GM23338 (cell line): ENCODE measurements at regions not wholly inside any gene's neighbourhood (a gene's known extent, or its start where the extent isn't known, plus 50 kb on each side); places are given as distances from the start of the nearest gene placed in this dataset.

Experiments used
- ATAC-seq: fragments of 200-7000 bp; cut with Tn5 transposase; 3 replicates; pipeline ENCODE4 v1.9.1; 2020
- DNase-seq: peaks from one replicate; pipeline ENCODE4 v3.0.0-alpha.2; 2015; ENCODE audit warnings: low spot score
- H2AFZ ChIP-seq: fragments of 200-600 bp; sonication (generic); 2 replicates; pipeline ENCODE4 v1.8.0; 2016; ENCODE audit warnings: antibody characterized with exemption, mild to moderate bottlenecking, moderate library complexity
- H3F3A ChIP-seq: fragments of 200-600 bp; sonication (generic); replicated peaks from 2 replicates; pipeline ENCODE4 v1.8.0; 2017; ENCODE audit warnings: antibody characterized with exemption, mixed run types, low read depth
- H3K27ac ChIP-seq: fragments of 200-600 bp; sonication (generic); 2 replicates; pipeline ENCODE4 v1.6.1; 2016; ENCODE audit warnings: low read depth
- H3K27me3 ChIP-seq: fragments of 200-600 bp; sonication (generic); 2 replicates; pipeline ENCODE4 v1.8.0; 2016; ENCODE audit warnings: mild to moderate bottlenecking, mixed run types, moderate library complexity; ENCODE audit not compliant: insufficient read depth
- H3K36me3 ChIP-seq: fragments of 200-600 bp; sonication (generic); 2 replicates; pipeline ENCODE4 v1.8.0; 2016; ENCODE audit warnings: mild to moderate bottlenecking; ENCODE audit not compliant: insufficient read depth
- H3K4me1 ChIP-seq: fragments of 200-600 bp; sonication (generic); 2 replicates; pipeline ENCODE4 v1.8.0; 2016; ENCODE audit warnings: mild to moderate bottlenecking, moderate library complexity; ENCODE audit not compliant: insufficient read depth
- H3K4me2 ChIP-seq: fragments of 200-600 bp; sonication (generic); 2 replicates; pipeline ENCODE4 v1.7.1; 2017; ENCODE audit warnings: mixed run types
- H3K4me3 ChIP-seq: fragments of 200-600 bp; sonication (generic); 2 replicates; pipeline ENCODE4 v1.6.1; 2016; ENCODE audit warnings: mixed run types
- H3K79me2 ChIP-seq: fragments of 200-600 bp; sonication (generic); replicated peaks from 2 replicates; pipeline ENCODE4 v1.8.0; 2017; ENCODE audit warnings: mild to moderate bottlenecking; ENCODE audit not compliant: insufficient read depth
- H3K9me2 ChIP-seq: fragments of 200-600 bp; sonication (generic); 2 replicates; pipeline ENCODE4 v1.8.0; 2017; ENCODE audit not compliant: insufficient read depth
- H4K20me1 ChIP-seq: fragments of 200-600 bp; sonication (generic); replicated peaks from 2 replicates; pipeline ENCODE4 v1.8.0; 2017; ENCODE audit warnings: mild to moderate bottlenecking; ENCODE audit not compliant: insufficient read depth
- H3K27ac Mint-ChIP-seq: 2 replicates; pipeline ENCODE4 v1.8.0; 2020; ENCODE audit warnings: inconsistent platforms, mild to moderate bottlenecking, moderate library complexity, mixed read lengths
- H3K27me3 Mint-ChIP-seq: 3 replicates; pipeline ENCODE4 v1.8.0; 2022; ENCODE audit warnings: low read depth, mild to moderate bottlenecking, moderate library complexity, mixed read lengths, inconsistent platforms; ENCODE audit not compliant: insufficient read depth, poor library complexity
- H3K36me3 Mint-ChIP-seq: 3 replicates; pipeline ENCODE4 v1.8.0; 2021; ENCODE audit warnings: low read depth, mild to moderate bottlenecking, inconsistent platforms, moderate library complexity, mixed read lengths
- H3K4me1 Mint-ChIP-seq: 3 replicates; pipeline ENCODE4 v1.8.0; 2020; ENCODE audit warnings: mild to moderate bottlenecking, inconsistent platforms, mixed read lengths
- H3K4me3 Mint-ChIP-seq: 3 replicates; pipeline ENCODE4 v1.8.0; 2021; ENCODE audit warnings: moderate library complexity, mild to moderate bottlenecking, inconsistent platforms, mixed read lengths
- H3K9me3 Mint-ChIP-seq: 3 replicates; pipeline ENCODE4 v1.8.0; 2020; ENCODE audit warnings: moderate library complexity, mild to moderate bottlenecking, inconsistent platforms, mixed read lengths
- CREB1 ChIP-seq: fragments of 250-450 bp; sonication (Bioruptor Pico); IDR thresholded peaks from 2 replicates; pipeline ENCODE4 v1.5.0; 2020; ENCODE audit warnings: low read depth, mild to moderate bottlenecking, moderate library complexity
- CTCF ChIP-seq, 2 experiments: fragments of 200-600 bp in 1 of 2; sonication (generic) in 1 of 2; conservative IDR thresholded peaks; 2 replicates each; pipeline versions ENCODE4 v1.5.1 to v1.6.1; 2016 to 2017; ENCODE audit warnings: antibody characterized with exemption in 2 of 2, low read depth in 2 of 2, mild to moderate bottlenecking in 2 of 2, moderate library complexity in 1 of 2
- ETS1 ChIP-seq: IDR thresholded peaks from 2 replicates; pipeline ENCODE4 v1.6.1; 2016; ENCODE audit warnings: antibody characterized with exemption
- EZH2 ChIP-seq: fragments of 200-600 bp; sonication (generic); IDR thresholded peaks from one replicate; pipeline ENCODE4 v1.8.0; 2017; ENCODE audit warnings: antibody characterized with exemption, mild to moderate bottlenecking, low read depth; ENCODE audit not compliant: unreplicated experiment
- EZH2phosphoT487 ChIP-seq: fragments of 200-600 bp; sonication (generic); IDR thresholded peaks from one replicate; pipeline ENCODE4 v1.8.1; 2018; ENCODE audit warnings: antibody characterized with exemption; ENCODE audit not compliant: unreplicated experiment
- JUNB ChIP-seq: IDR thresholded peaks from one replicate; pipeline ENCODE4 v1.6.1; 2016; ENCODE audit warnings: antibody characterized with exemption; ENCODE audit not compliant: unreplicated experiment
- NANOG ChIP-seq: IDR thresholded peaks from 2 replicates; pipeline ENCODE4 v1.6.1; 2016; ENCODE audit warnings: antibody characterized with exemption, borderline replicate concordance
- POLR2AphosphoS5 ChIP-seq: IDR thresholded peaks from 2 replicates; pipeline ENCODE4 v1.6.1; 2016; ENCODE audit warnings: antibody characterized with exemption, low read depth
- REST ChIP-seq: IDR thresholded peaks from one replicate; pipeline ENCODE4 v1.6.1; 2018; ENCODE audit warnings: antibody characterized with exemption; ENCODE audit not compliant: unreplicated experiment
- STAT1 ChIP-seq: IDR thresholded peaks from one replicate; pipeline ENCODE4 v1.6.1; 2016; ENCODE audit warnings: antibody characterized with exemption; ENCODE audit not compliant: unreplicated experiment
- ZNF114 ChIP-seq: fragments of 250-450 bp; sonication (Bioruptor Pico); IDR thresholded peaks from 2 replicates; pipeline ENCODE4 v1.5.0; 2020; ENCODE audit warnings: mild to moderate bottlenecking, moderate library complexity
- ZNF331 ChIP-seq: fragments of 250-450 bp; sonication (Bioruptor Pico); IDR thresholded peaks from 2 replicates; pipeline ENCODE4 v1.5.0; 2020; ENCODE audit warnings: low read depth, mild to moderate bottlenecking, moderate library complexity
- ZNF462 ChIP-seq: fragments of 250-450 bp; sonication (Bioruptor Pico); IDR thresholded peaks from 2 replicates; pipeline ENCODE4 v1.5.0; 2020; ENCODE audit warnings: mild to moderate bottlenecking, moderate library complexity

GRCh38 chr5:68028131-68028727 is 187.3 kb upstream of the PIK3R1 start:
- no peaks in the 10 kb centered on the region for H3K79me2 ChIP-seq
- TF ChIP-seq ZNF331: no peak
- no peak for TF ChIP-seq CTCF (conservative IDR thresholded peaks at IDR 0.05; ENCODE audit: low read depth in 2 of 2)
- TF ChIP-seq CREB1 (CRISPR knock-in tag): no peak
- no peak for TF ChIP-seq STAT1
- TF ChIP-seq ZNF462 (CRISPR knock-in tag): no peak
- TF ChIP-seq JUNB: no peak
- no peak for TF ChIP-seq POLR2AphosphoS5
- TF ChIP-seq EZH2: no peak
- no peak for TF ChIP-seq EZH2phosphoT487
- no peak for TF ChIP-seq NANOG
- TF ChIP-seq REST: no peak
- no peak for TF ChIP-seq ZNF114 (CRISPR knock-in tag)
- TF ChIP-seq ETS1: no peak
- Mint-ChIP-seq H3K27me3 (peaks cover 2% of the 10 kb centered on the region), H3K9me3 (peaks cover 2% of the 10 kb centered on the region; the same call in 1 of the 3 replicates), H3K36me3 (no peaks in the 10 kb centered on the region), H3K27ac (no peak overlapping the region), H3K4me3 (no peak overlapping the region), H3K4me1 (peaks cover 14% of the 10 kb centered on the region)
- no peaks in the 10 kb centered on the region for H3K27me3 ChIP-seq
- no peaks in the 10 kb centered on the region for H3F3A ChIP-seq
- H2AFZ ChIP-seq: no peak overlapping the region
- H3K36me3 ChIP-seq: no peaks in the 10 kb centered on the region
- no peak overlapping the region for H3K4me2 ChIP-seq
- H3K9me2 ChIP-seq: no peaks in the 10 kb centered on the region; the same call in none of the 2 replicates
- no peak overlapping the region for H3K27ac ChIP-seq
- peaks cover 17% of the 10 kb centered on the region for H3K4me1 ChIP-seq
- no peaks in the 10 kb centered on the region for H4K20me1 ChIP-seq
- no peak for DNase-seq
- H3K4me3 ChIP-seq: no peak overlapping the region
- no peak for ATAC-seq
